HepG2 (cell line): ENCODE measurements at regions not wholly inside any gene's neighbourhood (a gene's known extent, or its start where the extent isn't known, plus 50 kb on each side); places are given as distances from the start of the nearest gene placed in this dataset.
A peak's percentile ranks its signal among the peaks of the same experiment; 100 is the strongest.

Source experiments
- ATF7 ChIP-seq, 2 experiments: fragments of 450-650 bp in 1 of 2; sonication (generic) in 1 of 2; formaldehyde crosslinking in 1 of 2; IDR thresholded peaks; 2 replicates each; pipeline versions ENCODE4 v1.4.0 to v1.6.1; 2016 to 2020; ENCODE audit warnings: antibody characterized with exemption in 1 of 2, mild to moderate bottlenecking in 1 of 2, missing genetic modification reagents in 1 of 2
- FOXK2 ChIP-seq: fragments of 450-650 bp; IDR thresholded peaks from 2 replicates; pipeline ENCODE4 v1.6.1; 2016
- FOXP1 ChIP-seq, 2 experiments: fragments of 450-650 bp in 1 of 2; IDR thresholded peaks; 2 replicates each; pipeline ENCODE4 v1.6.1; 2017 to 2018; ENCODE audit warnings: antibody characterized with exemption in 1 of 2
- NBN ChIP-seq: fragments of 450-650 bp; conservative IDR thresholded peaks from 2 replicates; pipeline ENCODE4 v1.6.1; 2017
- NFKBIZ ChIP-seq: IDR thresholded peaks from 2 replicates; pipeline ENCODE4 v1.6.1; 2018; ENCODE audit warnings: missing genetic modification reagents, missing compliant biosample characterization
- PHB2 ChIP-seq: fragments of 450-650 bp; IDR thresholded peaks from 2 replicates; pipeline ENCODE4 v1.6.1; 2018; ENCODE audit not compliant: partially characterized antibody
- SOX6 ChIP-seq, 2 experiments: fragments of 450-650 bp in 1 of 2; sonication (generic) in 1 of 2; formaldehyde crosslinking in 1 of 2; IDR thresholded peaks; 2 replicates each; pipeline versions ENCODE4 v1.4.0 to v1.6.1; 2017 to 2020; ENCODE audit warnings: antibody characterized with exemption in 1 of 2, mild to moderate bottlenecking in 1 of 2, missing genetic modification reagents in 1 of 2
- ZMYM3 ChIP-seq: sonication (generic); formaldehyde crosslinking; IDR thresholded peaks from 2 replicates; pipeline ENCODE4 v1.5.1; 2020; ENCODE audit warnings: mild to moderate bottlenecking, missing genetic modification reagents
- ZNF616 ChIP-seq: sonication (generic); formaldehyde crosslinking; IDR thresholded peaks from 2 replicates; pipeline ENCODE4 v1.5.0; 2020; ENCODE audit warnings: low read depth, mild to moderate bottlenecking, missing genetic modification reagents
- ZNF83 ChIP-seq: sonication (generic); formaldehyde crosslinking; IDR thresholded peaks from 2 replicates; pipeline ENCODE4 v1.4.0; 2020; ENCODE audit warnings: missing genetic modification reagents, mild to moderate bottlenecking, borderline replicate concordance
- TF ChIP-seq, protein P1 (sequence below): fragments of 450-650 bp; IDR thresholded peaks from 2 replicates; pipeline ENCODE4 v1.6.1; 2017

DNA sequence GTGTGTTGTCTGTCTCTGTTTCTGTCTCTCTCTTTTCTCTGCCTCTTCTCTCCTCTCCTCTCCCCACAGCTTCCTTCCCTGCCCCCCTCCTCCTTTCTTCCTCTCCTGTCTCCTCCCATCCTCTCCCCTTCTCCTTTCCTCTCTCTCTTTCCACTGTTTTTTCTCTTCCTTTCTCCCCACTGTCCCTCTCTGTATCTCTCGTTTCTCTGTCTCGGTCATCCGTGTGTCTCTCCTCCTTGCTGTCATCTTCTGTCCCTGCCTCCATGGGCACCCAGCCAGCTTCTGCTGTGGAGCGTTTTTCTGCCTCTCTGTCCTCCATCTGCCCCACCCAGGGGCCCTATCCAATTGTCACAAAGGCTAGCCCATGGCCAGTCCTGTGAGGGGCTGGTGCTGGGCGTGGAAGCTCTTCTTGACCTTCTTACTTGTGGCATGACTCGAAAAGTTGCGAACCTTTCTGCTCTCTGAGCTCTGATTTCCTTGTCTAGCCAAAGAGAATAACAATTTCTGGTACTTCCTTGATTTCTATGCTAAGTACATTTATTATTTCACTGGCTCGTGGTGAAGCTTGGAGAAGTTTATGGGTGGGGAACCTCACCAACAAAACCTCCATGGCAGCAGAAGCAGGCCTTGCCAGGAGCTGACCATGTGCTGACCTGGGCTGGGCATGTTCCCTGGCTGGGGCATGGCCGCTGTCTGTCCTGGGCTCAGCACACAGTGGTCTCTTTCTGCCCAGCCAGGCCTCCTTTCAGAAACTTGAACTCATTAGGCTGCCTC is 69.3 kb downstream of the CEBPB start (continued):
- TF ChIP-seq, protein P1, sequence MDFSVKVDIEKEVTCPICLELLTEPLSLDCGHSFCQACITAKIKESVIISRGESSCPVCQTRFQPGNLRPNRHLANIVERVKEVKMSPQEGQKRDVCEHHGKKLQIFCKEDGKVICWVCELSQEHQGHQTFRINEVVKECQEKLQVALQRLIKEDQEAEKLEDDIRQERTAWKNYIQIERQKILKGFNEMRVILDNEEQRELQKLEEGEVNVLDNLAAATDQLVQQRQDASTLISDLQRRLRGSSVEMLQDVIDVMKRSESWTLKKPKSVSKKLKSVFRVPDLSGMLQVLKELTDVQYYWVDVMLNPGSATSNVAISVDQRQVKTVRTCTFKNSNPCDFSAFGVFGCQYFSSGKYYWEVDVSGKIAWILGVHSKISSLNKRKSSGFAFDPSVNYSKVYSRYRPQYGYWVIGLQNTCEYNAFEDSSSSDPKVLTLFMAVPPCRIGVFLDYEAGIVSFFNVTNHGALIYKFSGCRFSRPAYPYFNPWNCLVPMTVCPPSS: peak; percentile 50; the same call in 1 of the 2 replicates
- TF ChIP-seq NBN: 0 out of 2 replicates have a peak, but pooled peaks have one; percentile 84
- peak; percentile 53; the same call in 1 of the 2 replicates for TF ChIP-seq FOXP1 (IDR thresholded peaks at IDR 0.05)
- no peak for TF ChIP-seq FOXP1 (CRISPR knock-in tag; IDR thresholded peaks at IDR 0.05)
- 0 out of 2 replicates have a peak, but pooled peaks have one; percentile 59 for TF ChIP-seq SOX6 (IDR thresholded peaks at IDR 0.05)
- no peak for TF ChIP-seq SOX6 (CRISPR knock-in tag; IDR thresholded peaks at IDR 0.05)
- TF ChIP-seq NFKBIZ (CRISPR knock-in tag): no peak
- 0 out of 2 replicates have a peak, but pooled peaks have one; percentile 14 for TF ChIP-seq FOXK2
- peak; percentile 14; the same call in 1 of the 2 replicates for TF ChIP-seq ZMYM3
- peak; percentile 10; the same call in 1 of the 2 replicates for TF ChIP-seq ATF7 (IDR thresholded peaks at IDR 0.05)
- TF ChIP-seq ATF7 (CRISPR knock-in tag; IDR thresholded peaks at IDR 0.05): no peak
- peak; percentile 60 for TF ChIP-seq PHB2
- TF ChIP-seq ZNF83: no peak
- no peak for TF ChIP-seq ZNF616 (CRISPR knock-in tag)
- TF ChIP-seq, all 625 proteins: peak for 11
